Mesodermal cell (in vitro differentiated cells): ENCODE measurements at regions not wholly inside any gene's neighbourhood (a gene's known extent, or its start where the extent isn't known, plus 50 kb on each side); places are given as distances from the start of the nearest gene placed in this dataset.

ENCODE experiments used
- H3K27ac ChIP-seq: 2 replicates; pipeline ENCODE4 v1.7.0; 2013; ENCODE audit warnings: mild to moderate bottlenecking, low read depth, low read length, moderate library complexity; ENCODE audit not compliant: severe bottlenecking
- H3K36me3 ChIP-seq: 2 replicates; pipeline ENCODE4 v1.7.1; 2013; ENCODE audit warnings: mild to moderate bottlenecking, low read length, moderate library complexity; ENCODE audit not compliant: control insufficient read depth, insufficient read depth
- H3K4me1 ChIP-seq: one replicate; pipeline ENCODE4 v1.7.1; 2013; ENCODE audit warnings: mild to moderate bottlenecking, low read length; ENCODE audit not compliant: insufficient read depth, control insufficient read depth, poor library complexity, severe bottlenecking
- H3K4me3 ChIP-seq: 2 replicates; pipeline ENCODE4 v1.7.0; 2013; ENCODE audit warnings: low read length, control low read depth, mild to moderate bottlenecking; ENCODE audit not compliant: insufficient read depth, poor library complexity, severe bottlenecking; ENCODE audit errors: extremely low read depth
- H3K9me3 ChIP-seq: 2 replicates; pipeline ENCODE4 v1.7.1; 2013; ENCODE audit warnings: mild to moderate bottlenecking, low read length, moderate library complexity; ENCODE audit not compliant: control insufficient read depth
- WGBS, 2 experiments: methylation state at CpG; one replicate each; pipeline ENCODE4 v1.1.5; 2013; ENCODE audit warnings: missing lambda C conversion rate in 2 of 2; ENCODE audit not compliant: insufficient coverage in 2 of 2; 5-methylcytosine and 5-hydroxymethylcytosine counted together

DNA sequence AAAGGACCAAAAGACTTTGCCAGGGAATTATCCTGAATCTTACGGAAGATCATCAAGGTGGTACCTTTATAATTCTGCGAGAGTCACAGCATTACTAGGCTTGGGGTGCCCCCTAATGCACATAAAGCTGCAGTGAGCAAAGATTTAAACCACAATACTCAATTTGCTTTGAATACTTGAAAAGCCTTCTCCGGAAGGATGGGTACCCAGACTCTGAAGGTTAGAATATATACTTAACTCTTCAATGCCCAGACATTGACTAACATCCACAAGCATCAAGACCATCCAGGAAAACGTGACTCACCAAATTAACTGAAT lies 117.8 kb upstream of the KCNH8 start:
- Histone ChIP-seq H3K36me3 (no peaks in the 10 kb centered on the region), H3K27ac (no peak overlapping the region), H3K9me3 (no peaks in the 10 kb centered on the region), H3K4me1 (no peaks in the 10 kb centered on the region), H3K4me3 (no peak overlapping the region)
- 70 to 83% methylated on average over 1 to 2 of the region's 4 CpGs for WGBS, 2 experiments

DNA sequence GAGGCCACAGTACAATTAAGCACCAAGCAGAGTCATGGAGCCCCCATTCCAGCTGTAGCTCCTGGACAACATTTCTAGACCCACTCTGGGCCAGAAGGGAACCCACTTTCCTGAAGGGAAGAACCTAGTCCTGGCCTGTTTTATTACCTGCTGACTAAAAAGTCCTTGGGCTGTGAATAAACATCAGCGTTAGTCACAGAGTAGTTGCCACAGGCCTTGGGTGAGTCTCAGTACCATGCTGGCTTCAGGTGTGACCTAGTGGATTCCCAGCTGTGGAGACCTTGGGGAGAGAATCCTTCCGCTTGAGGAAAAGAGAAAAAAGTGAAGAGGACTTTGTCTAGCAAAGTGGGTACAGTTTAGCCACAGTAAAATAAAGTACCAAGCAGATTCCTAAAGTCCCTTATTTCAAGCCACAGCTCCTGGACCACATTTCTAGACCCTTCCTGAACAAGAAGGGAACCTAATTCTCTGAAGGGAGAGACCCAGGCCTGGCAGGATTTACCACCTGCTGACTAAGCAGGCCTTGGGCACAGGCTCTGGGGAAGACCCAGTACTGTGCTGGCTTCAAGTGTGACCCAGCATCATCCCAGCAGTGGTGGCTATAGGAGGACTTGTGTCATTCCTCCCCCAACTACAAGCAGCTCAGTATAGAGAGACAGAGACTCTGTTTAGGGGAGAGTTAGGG lies 118.3 kb upstream of the KCNH8 start:
- Histone ChIP-seq H3K9me3 (no peaks in the 10 kb centered on the region), H3K4me1 (no peaks in the 10 kb centered on the region), H3K27ac (no peak overlapping the region), H3K36me3 (no peaks in the 10 kb centered on the region), H3K4me3 (no peak overlapping the region)
- 78 to 88% methylated on average over 1 to 2 of the region's 2 CpGs for WGBS, 2 experiments

DNA sequence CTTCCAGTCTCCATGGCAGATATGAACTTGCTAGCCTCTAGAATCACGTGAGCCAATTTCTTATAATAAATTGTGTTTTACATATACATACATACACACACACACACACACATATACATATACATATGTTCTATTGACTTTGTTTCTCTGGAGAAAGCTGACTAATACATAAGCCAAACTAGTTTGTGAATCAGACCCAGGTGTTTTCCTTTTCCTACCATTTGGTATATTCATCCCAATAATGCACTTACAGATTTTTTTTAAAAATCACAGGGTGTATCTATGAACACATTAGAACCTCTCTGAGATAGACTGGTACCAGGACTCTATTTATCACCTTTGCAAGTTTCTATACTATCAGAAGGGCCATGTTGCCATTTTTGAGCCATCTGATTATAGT lies 122.9 kb upstream of the KCNH8 start:
- no peaks in the 10 kb centered on the region for H3K4me1 ChIP-seq
- no peak overlapping the region for H3K27ac ChIP-seq
- H3K9me3 ChIP-seq = no peaks in the 10 kb centered on the region
- no CpG with 5 or more reads among the region's 1 CpG for WGBS, 2 experiments
- no peak overlapping the region for H3K4me3 ChIP-seq
- H3K36me3 ChIP-seq = no peaks in the 10 kb centered on the region

DNA sequence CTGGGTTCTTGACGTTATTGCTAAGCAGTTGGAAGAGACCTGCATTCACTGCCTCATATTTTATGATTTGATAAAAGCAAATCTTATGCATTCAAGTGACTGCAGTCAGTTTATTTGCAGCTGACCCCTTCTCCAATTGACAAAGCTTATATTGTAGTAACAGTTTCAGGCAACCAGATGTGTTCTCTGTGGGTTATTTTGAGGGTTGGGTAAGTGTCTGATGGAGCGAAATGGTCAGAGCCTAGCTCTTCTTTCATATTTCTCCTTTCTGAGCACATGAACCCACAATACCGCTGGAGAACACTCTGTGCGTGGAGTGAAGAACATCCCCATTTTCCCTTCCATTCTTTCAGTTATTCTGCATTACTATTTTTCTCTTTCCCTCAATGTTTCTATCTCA lies 125.8 kb upstream of the KCNH8 start:
- WGBS, 2 experiments = no CpG with 5 or more reads among the region's 4 CpGs
- H3K9me3 ChIP-seq = no peaks in the 10 kb centered on the region

DNA sequence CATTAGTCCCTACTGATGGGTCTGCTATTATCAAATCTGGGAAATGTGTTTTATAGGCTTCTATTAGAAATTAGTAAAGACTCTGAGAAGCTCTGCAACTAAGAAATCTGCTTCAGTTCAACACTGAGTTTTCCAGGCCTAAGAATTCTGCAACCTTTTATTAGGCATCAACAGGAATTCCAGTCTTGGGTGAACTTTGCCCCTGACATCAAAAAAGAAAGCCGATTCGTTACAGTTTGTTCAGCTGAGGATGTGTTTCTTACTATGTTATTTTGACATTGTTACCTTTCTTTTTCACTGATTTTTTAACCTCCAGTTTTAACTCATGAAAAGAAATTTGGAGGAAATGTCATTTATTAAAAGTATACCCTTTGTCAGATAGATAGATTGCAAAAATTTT lies 131.5 kb upstream of the KCNH8 start:
- Histone ChIP-seq H3K4me3 (no peak overlapping the region), H3K36me3 (no peaks in the 10 kb centered on the region), H3K27ac (no peak overlapping the region), H3K4me1 (no peaks in the 10 kb centered on the region), H3K9me3 (no peaks in the 10 kb centered on the region)
- WGBS, 2 experiments = no CpG with 5 or more reads among the region's 2 CpGs

More for the DNA sequence above, 125.8 kb upstream of the KCNH8 start:
- Histone ChIP-seq H3K4me1 (no peaks in the 10 kb centered on the region), H3K27ac (no peak overlapping the region), H3K4me3 (no peak overlapping the region), H3K36me3 (no peaks in the 10 kb centered on the region)

DNA sequence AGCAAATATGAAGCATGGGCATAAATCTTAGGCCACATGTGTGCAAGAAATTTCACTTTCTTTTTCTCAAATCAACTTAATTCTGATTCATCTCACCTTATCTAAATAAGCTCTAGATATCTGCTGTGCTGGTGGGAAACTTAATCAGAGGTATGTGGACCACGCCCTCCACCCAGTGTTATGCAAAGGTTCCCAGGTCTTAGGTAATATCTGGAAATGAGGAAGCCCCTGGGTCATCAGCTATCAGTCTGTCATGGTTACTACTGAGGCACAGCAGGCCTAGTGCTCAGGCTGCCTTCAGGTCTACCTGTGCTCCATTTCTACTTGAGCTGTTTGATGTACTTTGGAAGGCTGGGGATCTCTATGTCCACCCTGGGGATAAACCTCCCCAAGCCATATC lies 134.4 kb upstream of the KCNH8 start:
- no CpG with 5 or more reads among the region's 1 CpG for WGBS, 2 experiments
- Histone ChIP-seq H3K4me3 (no peak overlapping the region), H3K4me1 (no peaks in the 10 kb centered on the region), H3K9me3 (no peaks in the 10 kb centered on the region), H3K27ac (no peak overlapping the region), H3K36me3 (no peaks in the 10 kb centered on the region)

DNA sequence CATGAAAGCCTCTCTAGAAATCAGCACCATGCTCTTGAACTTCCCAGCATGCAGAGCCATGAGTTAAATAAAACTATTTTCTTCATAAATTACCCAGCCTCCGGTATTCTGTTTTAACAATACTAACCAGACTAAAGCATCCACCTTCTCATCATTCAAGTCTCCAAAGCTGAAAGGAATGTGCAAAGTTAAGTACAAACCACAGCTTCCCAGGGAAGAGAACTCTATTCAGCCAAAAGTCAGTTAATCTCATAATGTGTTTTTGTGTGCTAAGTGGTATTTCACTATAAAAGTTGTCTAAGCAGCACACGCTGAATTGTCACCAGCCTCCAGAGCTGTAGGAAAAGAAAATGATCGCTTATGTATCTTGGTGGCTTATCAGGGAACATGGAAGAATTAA lies 135.5 kb upstream of the KCNH8 start:
- no peak overlapping the region for H3K27ac ChIP-seq
- no peaks in the 10 kb centered on the region for H3K4me1 ChIP-seq
- 93% methylated on average over 3 of the region's 3 CpGs for WGBS, 2 experiments
- H3K9me3 ChIP-seq = no peaks in the 10 kb centered on the region
- H3K36me3 ChIP-seq = no peaks in the 10 kb centered on the region
- no peak overlapping the region for H3K4me3 ChIP-seq

DNA sequence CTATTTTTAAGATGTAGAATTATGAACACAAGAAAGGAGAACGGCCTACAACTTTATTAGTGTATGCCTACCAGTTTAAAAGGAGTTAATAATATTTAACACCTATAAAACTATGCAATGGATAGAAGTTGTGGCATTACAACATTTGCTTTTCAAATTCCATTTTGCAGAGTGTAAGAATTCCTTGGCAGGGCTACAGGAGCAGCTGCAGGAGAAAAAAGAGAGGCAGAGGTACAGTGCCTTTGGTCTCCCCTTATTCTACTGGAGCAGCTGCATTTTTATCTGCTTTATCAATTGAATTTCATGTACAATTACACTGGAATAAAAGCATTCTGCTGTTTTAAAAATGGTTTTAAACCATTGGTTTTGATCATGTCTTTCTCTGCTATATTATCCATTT lies 145.7 kb upstream of the KCNH8 start:
- no CpG with 5 or more reads among the region's 1 CpG for WGBS, 2 experiments
- no peaks in the 10 kb centered on the region for H3K4me1 ChIP-seq
- no peaks in the 10 kb centered on the region for H3K9me3 ChIP-seq

DNA sequence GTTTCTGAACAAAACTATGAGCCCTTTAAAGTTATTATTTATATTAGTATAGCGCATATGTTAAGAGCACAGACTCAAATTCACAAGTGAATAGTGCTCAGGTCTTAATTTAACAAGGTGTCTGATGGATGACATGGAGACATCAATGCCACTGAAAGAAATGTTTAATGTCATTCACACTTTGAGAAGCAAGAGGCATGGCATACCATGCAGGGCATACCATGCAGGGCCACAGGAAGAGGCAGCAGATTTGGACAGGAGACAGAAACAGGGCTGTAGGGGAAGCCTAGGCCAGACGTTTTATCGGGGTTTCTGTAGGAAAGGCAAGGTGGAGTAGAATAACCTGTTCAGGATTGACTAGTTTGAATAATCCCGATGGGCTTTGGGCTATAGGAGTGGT lies 150.2 kb upstream of the KCNH8 start:
- Histone ChIP-seq H3K4me1 (no peaks in the 10 kb centered on the region), H3K27ac (no peak overlapping the region)
- 80 to 88% methylated on average over 2 to 3 of the region's 4 CpGs for WGBS, 2 experiments

More for the DNA sequence above, 145.7 kb upstream of the KCNH8 start:
- H3K36me3 ChIP-seq = no peaks in the 10 kb centered on the region
- H3K4me3 ChIP-seq = no peak overlapping the region
- H3K27ac ChIP-seq = no peak overlapping the region

DNA sequence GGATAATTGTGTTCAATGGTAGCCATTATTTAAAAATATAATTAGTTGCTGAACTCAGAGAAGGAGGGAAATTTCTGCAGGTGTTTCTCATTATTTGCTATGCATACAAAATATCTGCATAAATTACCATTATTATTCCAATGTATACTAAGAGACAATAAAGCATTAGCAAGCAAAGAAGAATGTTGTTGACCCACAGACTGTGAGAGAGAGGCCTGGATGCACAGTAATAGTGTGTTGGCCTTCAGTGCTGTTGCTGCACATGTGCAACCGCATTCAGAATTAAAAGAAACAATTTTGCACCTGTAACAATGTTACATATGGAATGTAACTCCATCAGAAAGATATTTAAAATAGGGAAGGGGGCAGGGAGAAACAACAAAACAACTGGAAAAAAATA lies 155.6 kb upstream of the KCNH8 start:
- WGBS, 2 experiments = no CpG with 5 or more reads among the region's 1 CpG
- Histone ChIP-seq H3K36me3 (no peaks in the 10 kb centered on the region), H3K4me3 (no peak overlapping the region), H3K4me1 (no peaks in the 10 kb centered on the region), H3K27ac (no peak overlapping the region), H3K9me3 (peaks cover 5% of the 10 kb centered on the region)

More for the DNA sequence above, 150.2 kb upstream of the KCNH8 start:
- Histone ChIP-seq H3K4me3 (no peak overlapping the region), H3K36me3 (no peaks in the 10 kb centered on the region), H3K9me3 (peaks cover 5% of the 10 kb centered on the region)

DNA sequence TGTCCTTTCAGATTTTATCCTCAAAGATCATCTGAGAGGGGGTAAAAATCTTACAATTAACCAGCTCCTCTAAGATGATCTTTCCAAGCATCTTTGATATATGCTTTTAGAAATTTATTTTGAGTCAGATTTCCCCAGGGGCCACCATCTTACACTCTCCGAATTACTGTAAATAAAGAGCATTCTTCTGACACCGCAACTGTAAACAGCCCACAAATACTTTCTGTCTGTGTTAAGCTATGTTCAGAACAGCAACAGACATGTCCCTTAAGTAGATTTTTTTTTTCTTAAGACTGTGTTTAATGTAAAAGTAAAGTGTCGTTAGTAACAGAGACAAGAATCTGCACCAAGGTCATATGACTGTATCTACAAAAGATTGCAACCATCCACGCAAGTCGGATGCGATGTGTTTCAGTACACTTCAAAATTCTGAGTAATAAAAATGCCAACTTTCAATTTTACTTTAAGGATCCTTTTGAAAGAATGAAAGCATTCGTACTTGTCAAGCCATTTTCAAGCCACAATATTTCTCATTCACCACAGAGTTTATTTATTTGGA lies 159.0 kb upstream of the KCNH8 start:
- Histone ChIP-seq H3K9me3 (peaks cover 5% of the 10 kb centered on the region), H3K4me3 (no peak overlapping the region), H3K27ac (no peak overlapping the region), H3K4me1 (no peaks in the 10 kb centered on the region), H3K36me3 (no peaks in the 10 kb centered on the region)
- 90 to 100% methylated on average over 3 of the region's 7 CpGs for WGBS, 2 experiments
